MV-4-11 (cell line): ENCODE measurements at regions not wholly inside any gene's neighbourhood (a gene's known extent, or its start where the extent isn't known, plus 50 kb on each side); places are given as distances from the start of the nearest gene placed in this dataset.

Source experiments
- DNase-seq: peaks from one replicate; lab custom pipeline; 2025; lab: John Stamatoyannopoulos, UW

DNA sequence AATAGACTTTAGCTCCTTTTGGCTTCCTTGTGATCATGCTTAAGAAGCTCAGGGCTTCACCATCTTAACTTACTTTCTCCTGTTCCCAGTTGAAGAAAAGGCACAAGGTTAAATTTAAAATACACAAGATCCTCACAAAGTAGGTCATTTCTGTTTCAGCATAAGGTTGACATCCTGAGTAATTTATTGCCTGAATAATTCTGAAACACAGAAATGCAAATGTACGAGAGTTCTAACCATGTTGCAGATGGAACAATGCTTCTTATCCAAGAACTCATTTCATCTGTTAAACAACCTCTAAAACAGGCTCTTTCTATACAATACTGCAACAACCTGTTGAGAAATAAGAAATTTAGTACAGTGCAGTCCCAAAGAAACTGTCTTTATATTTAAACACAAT, 395.2 kb downstream of the BCL11A start:
- no peak for DNase-seq

DNA sequence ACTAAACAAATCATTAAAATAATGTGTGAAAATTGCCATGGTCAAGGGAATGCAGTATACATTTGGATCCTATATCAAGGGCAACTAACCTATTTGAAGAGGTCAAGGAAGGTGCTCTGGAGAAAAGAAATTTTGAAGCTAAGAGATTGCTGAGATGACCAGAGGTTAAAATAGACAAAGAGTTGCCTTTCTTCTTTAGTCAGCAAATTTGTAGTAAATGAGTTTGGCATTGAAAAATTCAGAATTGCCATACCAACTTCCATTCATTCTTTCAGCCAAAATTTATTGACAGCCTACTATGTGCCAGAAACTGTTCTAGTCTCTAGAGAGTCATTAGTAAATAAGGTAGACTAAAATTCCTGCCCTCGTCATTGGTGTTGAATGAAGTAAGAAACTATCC, 396.2 kb downstream of the BCL11A start:
- no peak for DNase-seq

DNA sequence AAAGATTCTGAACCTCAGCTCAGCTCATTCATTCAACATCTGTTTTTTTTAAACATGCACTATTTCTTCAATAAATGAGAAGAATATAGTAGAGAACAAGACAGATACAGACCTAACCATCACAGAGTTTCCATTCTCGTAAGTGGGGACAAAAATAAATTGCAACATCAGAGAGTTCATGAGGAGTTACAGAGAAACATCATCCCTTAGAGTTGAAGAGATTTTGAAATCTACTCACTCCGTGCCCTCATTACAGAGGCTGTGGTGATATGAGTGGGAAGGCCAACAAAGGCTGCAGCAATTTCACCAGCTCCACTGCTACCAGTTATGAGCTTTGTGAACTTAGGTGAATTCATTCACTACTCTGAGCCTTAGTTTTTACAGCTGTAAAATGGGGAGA, 399.3 kb downstream of the BCL11A start:
- DNase-seq, result peak; percentile 62

DNA sequence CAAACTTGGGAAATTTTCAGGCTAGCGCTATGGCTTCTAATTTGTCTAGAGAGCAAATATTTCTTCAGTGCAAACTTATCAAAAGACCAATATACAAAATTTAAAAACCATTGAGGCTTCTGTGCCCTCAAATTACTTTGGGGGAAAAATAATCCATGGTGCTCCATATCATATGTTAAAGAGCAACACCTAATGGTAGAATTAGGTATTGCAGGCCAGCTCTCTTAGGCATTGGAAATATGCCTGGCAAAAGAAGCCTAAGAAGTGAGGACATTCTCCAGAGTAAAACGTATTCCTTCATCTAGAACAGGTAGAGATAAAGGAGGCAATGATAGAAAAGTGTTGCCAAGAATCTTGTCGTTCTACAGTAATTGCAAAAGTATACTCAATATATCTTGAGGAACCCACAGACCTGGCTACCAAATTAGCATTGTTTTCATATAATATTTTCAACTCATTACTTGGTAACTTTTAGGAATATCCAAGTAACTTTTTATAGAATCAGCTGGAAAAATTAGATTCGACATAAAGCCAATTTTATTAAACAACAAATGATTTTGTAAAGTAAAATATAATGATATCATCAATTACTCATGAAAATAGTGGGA, 401.1 kb downstream of the BCL11A start:
- DNase-seq, result peak; percentile 41

DNA sequence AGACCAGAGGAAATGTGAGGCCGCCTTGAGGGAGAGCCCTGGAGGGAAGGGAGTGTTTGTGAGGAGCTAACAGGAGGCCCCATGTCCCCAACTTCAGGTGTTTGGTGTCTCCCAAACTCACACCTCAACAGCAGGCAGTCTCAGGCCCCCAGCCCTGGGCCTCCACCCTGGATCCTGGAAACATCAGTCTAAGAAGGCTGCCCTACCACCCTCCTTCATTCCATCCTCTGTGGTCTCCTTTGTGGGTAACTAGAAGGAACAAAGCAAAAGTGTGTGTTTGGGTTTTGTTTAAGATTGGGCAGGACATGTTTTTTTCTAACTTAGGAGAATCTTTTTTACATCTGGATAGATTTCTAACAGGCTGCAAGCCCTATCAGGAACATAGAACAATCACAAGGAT, 404.3 kb downstream of the BCL11A start:
- no peak for DNase-seq

DNA sequence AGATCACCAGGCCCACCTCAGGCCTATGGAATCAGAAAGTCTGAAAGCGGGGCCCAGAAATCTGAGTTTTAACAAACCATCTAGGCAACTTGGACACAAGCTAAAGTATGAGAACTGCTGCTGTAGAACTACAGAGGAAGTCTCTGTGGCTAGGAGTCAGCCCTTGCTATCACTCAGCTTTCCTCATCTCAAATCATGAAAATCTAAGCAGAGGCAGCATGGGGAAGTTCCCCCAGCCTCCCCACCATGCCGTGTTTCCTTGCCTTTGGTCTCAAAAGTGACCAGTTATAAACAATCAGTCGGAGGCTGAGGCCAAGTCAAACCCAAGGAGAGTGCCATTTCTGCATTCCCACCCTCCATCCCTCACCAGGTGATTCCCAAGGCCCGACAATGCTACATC, 404.7 kb downstream of the BCL11A start:
- peak; percentile 47 for DNase-seq

DNA sequence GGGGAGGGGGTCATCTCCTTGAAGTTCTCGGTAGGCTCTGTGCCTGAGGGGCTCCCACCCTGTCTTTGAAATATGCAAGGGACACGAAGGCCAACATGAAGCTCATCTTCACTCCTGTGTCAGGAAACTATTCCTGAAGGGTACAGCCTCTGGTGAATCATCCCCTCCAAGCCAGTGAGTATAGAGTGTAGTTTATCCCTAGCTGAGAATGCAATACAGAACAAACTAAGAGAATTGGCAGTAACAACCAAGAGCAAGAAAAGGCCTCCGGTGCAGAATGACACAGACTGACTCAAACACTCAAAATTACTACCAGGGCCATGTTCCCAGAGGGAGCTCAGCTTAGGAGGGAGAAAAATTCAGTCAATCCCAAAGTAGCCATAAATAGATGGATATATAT, 413.3 kb downstream of the BCL11A start:
- no peak for DNase-seq

DNA sequence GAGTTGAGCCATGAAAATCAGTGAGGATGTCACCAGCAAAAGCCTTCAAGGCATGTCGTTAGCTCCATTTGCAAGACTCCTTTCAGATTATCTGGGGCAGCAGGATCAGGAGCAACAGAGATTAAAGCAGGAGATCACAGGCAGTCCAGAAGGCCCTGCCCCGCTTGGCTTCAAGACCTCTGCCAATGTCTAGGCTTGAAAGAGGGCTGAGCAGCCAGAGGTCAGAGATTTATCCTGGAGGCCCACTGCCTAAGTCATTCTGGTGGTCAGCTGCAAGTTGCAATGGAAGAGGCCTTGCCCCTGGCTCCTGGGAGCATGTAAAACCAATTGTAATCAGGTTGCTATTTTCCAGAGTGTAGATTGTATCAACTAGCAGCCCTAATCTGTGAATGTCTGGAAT, 416.5 kb downstream of the BCL11A start:
- DNase-seq, result no peak

DNA sequence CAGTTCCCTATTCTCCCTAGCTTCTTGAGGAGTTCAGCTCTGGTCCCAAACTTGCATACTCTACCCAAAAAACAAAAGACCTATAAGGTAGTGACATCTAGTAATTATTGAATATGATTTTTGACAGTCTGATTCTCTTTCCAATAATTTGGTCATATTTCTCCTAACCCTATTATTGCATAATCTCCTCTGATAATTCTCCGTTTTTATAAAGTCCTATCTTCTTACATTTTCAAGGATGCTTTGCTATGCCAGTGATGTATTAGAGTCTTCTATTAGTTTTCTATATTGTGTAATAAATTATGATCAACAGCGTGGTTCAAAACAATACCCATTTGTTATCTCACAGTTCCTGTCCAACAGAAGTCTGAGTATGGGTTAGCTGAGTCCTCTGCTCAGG, 426.3 kb downstream of the BCL11A start:
- no peak for DNase-seq

DNA sequence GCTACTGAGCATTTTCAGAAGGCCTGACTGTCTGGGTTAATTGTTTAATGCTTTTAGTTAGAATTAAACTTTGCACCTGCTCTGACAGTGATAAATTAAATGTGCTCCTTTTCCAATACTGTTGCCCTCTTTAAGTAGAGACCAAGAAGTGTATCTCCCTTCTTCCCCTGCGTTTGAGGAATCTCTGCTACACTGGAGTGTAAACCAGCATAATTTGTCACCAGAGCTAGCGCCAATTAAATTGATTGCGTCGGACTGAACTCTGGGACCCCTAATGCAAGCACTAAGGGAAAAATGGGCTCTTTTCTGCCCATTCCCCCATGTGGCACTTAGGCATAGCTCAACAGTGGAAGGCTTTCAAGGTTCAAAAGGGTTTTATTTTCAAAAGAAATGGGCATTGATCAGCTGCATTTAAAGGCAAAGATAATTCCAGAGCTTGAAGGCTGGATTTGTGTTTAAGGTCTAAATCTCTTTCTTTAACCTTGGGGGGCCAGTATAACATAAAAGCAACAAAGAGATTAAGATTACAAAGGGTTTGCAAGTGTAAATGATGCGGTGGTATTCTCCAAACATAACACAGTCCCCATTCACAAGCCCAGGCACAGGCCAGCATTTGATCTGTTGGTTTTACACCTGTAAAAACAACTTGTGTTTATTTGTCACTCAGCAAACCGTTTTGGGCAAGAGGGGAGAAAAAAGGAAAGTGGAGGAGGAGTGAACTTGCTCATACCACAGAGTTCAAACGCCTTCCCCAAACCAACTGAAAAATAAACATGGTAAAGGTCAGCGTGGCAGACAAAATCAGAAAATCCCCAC, 427.6 kb downstream of the BCL11A start:
- DNase-seq, result no peak

DNA sequence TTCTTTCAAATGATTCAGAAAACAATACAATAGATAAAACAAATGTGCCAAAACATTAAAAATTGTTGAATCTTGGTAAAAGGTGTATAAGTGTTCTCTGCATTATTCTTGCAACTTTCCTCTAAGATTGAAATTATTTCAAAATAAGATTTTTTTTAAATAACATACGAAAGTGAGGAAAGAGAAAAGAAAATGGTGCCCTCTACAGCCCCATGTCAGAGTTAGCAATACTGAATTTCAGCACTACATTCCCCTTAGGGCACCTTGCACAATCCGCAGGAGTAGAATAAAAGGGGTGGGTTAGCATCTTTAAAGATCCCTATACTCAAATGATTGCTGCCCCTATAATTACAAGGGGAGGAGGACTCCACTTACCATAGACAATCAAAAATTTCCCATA, 433.7 kb downstream of the BCL11A start:
- peak; percentile 35 for DNase-seq

DNA sequence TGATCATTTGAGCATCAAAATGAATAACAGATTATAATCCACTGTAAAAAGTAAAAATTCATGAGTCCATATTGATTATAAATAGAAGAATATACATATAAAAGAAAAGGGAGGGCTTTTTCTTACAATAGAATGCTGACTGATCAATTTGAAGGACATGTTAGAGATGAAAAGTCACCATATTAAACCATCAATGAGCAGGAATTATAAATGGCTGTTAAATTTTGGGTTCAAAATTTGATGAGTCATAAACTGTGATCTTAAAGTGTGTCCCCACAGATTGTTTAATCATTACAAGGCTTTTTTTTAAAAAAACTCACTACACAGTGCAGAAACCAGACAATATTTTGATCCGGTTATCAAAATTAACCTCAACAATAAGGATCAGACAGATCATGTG, 434.5 kb downstream of the BCL11A start:
- no peak for DNase-seq

DNA sequence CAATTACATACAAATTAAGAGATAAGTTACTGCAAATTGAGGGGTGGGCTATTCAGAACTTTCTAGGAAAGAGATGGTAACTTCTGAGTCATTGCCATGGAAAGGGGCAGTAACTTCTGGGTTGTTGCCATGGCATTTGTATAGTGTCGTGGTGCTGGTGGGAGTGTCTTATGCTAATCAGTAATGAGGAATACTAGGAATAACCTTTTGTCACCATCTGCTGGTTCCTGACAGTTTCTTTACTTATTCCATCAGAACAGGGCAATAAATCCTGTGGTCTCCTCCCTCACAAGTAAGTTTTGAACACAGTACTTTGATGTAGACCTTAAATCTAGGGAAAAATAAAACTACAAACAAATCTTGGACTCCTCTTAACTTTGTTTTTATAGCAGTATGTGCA, 435.4 kb downstream of the BCL11A start:
- peak; percentile 84 for DNase-seq

DNA sequence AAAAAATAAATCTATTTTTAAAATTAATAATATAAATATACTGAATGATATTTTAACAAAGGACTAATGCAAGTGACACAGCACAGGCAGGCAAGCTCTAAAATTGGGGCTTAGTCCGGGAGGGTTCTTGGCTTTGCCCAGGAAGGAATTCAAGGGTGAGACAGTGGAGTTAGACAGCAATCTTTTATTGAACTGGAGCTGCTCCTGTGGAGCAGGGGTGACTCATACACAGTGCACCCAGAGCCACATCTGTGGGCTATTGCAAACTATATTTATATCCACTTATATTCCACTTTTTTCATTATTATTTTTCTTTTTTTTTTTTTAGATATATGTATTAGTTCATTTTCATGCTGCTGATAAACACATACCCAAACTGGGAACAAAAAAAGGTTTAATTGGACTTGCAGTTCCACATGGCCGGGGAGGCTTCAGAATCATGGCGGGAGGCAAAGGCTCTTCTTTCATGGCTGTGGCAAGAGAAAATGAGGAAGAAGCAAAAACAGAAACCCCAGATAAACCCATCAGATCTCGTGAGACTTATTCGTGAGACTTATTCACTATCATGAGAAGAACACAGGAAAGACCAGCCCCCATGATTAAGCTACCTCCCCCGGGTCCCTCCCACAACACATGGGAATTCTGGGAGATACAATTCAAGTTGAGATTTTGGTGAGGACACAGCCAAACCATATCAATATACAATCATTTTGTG, 437.1 kb downstream of the BCL11A start:
- DNase-seq, result peak; percentile 94

DNA sequence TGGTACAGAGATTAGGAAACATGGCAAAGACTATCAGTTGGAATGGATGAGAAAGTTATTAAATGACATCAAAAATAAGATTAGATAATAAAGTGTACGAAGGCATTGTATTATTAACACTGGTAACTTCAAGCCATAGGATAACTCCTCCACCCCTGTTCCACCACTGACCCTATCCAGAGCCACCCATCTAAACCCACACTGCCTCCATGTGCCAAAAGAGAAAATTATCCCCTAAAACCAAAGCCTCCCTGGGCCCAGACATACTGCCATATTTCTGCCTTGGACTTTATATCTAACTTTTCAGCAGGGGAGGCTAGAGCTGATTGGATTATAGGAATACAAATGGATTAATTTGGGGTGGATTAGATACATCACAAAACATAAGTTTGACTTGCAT, 443.7 kb downstream of the BCL11A start:
- DNase-seq, result no peak

DNA sequence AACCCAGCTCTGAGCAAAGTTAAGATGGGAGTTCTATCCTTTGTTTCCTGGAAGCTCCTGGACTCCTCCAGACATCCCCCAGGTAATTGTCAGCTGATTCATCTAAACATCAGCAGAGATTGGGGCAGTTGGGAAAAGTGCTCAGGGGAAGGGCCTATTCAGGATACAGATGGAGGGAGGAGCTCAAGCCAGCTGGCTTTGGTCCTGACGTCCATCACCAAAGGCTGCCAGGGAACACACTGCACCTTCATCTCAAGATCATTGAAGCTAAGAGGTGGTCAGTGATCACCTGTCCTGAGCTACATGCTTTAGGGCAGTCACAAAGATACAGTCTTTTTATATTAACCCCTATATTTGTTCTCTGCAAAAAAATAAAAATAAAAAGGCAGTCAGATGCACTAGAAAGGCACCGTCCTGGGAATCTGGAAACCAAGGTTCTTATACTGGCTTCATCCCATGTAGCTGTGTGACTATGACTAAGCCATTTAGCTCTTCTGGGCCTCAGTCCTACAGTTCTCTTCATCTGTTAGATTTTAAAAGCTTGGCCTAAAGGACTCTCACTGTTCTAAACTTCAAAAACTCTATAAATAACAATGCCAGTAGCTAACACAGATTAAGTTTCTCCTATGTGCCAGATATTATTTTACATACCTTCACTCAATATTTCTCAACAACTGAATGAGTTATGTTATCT, 446.5 kb downstream of the BCL11A start:
- DNase-seq, result no peak

DNA sequence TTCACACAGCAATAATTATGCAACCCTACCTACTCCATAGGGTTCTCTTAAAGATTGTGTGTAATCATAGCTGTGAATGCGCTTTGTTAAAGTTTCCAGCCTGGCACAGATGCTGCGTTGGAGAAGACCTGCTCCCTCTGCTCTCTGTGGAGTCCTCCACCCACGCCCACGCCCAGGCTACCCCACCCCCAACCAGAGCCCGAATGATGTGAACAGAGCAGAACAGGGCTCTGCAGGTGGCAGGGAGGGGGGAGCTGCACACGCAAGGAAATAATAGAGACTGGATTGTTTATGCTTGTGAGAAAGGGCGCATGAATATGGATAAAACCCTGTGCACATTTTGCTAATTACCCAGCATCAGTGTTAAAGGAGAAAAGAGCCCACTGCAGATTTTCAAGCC, 447.5 kb downstream of the BCL11A start:
- peak; percentile 27 for DNase-seq

DNA sequence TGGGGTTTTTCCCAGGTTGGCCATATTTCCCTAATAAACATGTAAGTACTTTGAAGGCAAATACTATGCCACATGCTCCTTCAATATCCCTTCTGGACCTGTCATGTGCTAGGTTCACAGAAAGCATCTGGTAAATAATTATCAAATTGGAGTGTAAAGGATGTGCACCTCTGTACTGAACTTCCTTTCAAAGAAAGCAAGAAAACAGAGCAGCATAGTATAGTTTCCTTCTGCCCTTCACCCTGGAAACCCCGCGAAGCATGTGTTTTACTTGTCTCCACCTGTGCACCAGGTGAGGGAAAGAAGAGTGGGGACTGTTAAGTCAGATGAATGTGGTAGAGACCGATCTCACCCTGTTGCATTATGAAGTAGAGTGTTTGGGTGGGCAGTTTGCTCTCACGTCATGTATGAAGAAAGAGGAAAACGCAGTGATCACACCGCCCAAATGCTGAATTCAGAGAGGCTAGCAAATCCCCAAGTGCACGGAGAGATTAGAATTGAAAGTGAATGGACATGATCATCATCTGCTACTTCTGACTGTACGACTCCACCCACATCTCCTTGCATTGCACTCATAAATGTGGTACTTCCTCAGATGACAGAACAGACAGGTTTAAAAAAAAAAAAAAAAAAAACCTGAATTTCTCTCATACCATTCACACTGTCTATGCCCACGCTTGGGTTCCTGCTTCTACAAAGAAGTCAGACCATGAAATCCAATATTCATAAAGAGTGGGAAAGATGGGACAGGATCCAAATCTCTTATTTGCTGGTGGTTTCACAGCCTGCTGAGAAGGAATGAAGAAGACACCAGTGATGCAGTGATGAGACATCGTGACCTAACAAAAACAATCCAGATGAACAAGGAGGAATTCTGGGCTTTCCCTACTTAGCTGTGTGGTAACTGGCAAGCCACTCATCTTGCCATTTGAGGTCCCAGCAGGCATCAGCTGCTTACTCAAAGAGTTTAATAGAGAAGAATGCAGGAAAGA, 448.6 kb downstream of the BCL11A start:
- peak; percentile 85 for DNase-seq

DNA sequence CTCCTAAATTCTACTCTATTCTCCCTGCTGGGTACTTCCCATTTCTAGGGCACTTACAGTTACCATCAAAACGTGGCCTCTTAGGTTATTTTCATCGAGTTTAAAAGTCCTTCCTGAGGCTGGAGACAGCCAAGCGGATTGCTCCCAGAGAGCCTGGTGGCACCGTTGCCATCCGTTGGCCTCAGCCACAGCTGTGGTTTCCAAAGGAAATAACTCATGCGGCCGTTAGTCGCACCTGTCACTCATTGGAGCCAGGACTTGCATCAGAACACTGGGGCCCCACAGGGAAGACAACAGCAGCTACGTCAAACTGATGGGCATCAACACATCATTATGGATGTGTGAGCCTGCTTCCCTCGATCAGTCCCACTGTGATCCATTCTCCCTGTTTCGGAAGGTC, 453.4 kb downstream of the BCL11A start:
- peak; percentile 99 for DNase-seq

DNA sequence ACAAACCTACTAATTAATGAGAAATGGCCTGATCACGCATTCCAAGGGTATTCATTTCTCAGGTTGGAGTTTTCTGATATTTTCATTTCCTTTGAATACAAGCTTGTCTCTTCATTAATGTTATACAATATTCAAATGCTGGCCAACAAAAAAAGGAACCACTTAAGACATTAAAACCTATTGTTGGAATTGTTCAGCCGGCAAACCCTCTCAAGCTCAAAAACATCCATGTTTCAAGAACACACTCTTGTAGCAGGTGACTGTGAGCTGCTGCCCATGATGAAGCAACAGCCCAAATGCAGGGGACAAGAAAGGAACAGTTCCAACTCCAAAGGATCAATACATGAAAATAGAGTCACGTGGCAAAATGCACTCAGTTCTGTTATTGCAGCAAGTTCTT, 454.5 kb downstream of the BCL11A start:
- DNase-seq, result no peak

DNA sequence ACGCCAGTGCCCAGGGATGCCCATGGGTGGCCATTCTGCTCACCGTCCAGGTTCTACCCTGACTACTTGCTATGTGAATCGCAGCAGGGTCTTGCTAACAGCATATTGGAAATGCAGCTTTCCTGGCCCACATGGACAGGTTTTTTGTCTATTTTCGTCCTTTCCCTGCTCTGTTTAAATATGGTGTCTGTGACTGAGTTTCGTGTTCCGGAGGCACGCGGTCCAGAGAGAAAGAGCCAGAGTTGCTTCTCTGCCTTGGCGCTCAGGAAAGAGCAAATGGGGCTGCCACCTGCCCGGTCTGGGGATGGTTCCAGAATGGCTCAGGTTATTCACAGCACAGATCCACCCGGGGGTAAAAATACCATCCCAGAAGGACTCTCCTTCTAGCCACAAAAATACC, 456.2 kb downstream of the BCL11A start:
- DNase-seq, result no peak
